CD8-positive, alpha-beta memory T cell (primary cell): ENCODE measurements at regions not wholly inside any gene's neighbourhood (a gene's known extent, or its start where the extent isn't known, plus 50 kb on each side); places are given as distances from the start of the nearest gene placed in this dataset.

Experiments used
- CTCF ChIA-PET: fragments of 350-600 bp; sonication (Branson Sonifier 250); formaldehyde crosslinking; loops from one replicate; lab custom pipeline; 2021; ENCODE audit warnings: antibody characterized with exemption; lab: Charles Lee
- POLR2A ChIA-PET: fragments of 350-600 bp; sonication (Branson Sonifier 250); formaldehyde crosslinking; loops from one replicate; lab custom pipeline; 2021; ENCODE audit warnings: antibody characterized with exemption; lab: Charles Lee
- DNase-seq, 5 donors: peaks; one replicate each; pipeline versions ENCODE4 v3.0.0 to v3.0.0-alpha.2; 2020 to 2022; ENCODE audit warnings: mixed read lengths in 1 of 5
- H3K27ac ChIP-seq: one replicate; pipeline ENCODE4 v1.7.0; 2013; ENCODE audit warnings: low read depth, mild to moderate bottlenecking, low read length, moderate library complexity
- H3K27me3 ChIP-seq: 2 replicates; pipeline ENCODE4 v1.7.0; 2013; ENCODE audit warnings: low read length, mild to moderate bottlenecking; ENCODE audit not compliant: insufficient read depth, poor library complexity, severe bottlenecking
- H3K36me3 ChIP-seq: 2 replicates; pipeline ENCODE4 v1.7.0; 2013; ENCODE audit warnings: mild to moderate bottlenecking, low read length, moderate library complexity; ENCODE audit not compliant: insufficient read depth
- H3K4me1 ChIP-seq: 2 replicates; pipeline ENCODE4 v1.7.0; 2013; ENCODE audit warnings: mild to moderate bottlenecking, low read length, moderate library complexity; ENCODE audit not compliant: insufficient read depth
- H3K4me3 ChIP-seq: 2 replicates; pipeline ENCODE4 v1.7.0; 2013; ENCODE audit warnings: mild to moderate bottlenecking, low read length
- H3K9me3 ChIP-seq: 2 replicates; pipeline ENCODE4 v1.7.0; 2013; ENCODE audit warnings: mild to moderate bottlenecking, low read length
- H3K27ac Mint-ChIP-seq, 8 donors: one replicate each; pipeline ENCODE4 v1.8.0; 2020 to 2021; ENCODE audit warnings: mixed read lengths in 8 of 8, mild to moderate bottlenecking in 6 of 8, inconsistent platforms in 3 of 8, moderate library complexity in 3 of 8
- H3K27me3 Mint-ChIP-seq, 2 donors: one replicate each; pipeline ENCODE4 v1.8.0; 2020 to 2021; ENCODE audit warnings: mixed read lengths in 2 of 2, mild to moderate bottlenecking in 1 of 2, moderate library complexity in 1 of 2
- H3K36me3 Mint-ChIP-seq, 3 donors: one replicate each; pipeline ENCODE4 v1.8.0; 2020 to 2021; ENCODE audit warnings: mixed read lengths in 3 of 3, inconsistent platforms in 1 of 3, mild to moderate bottlenecking in 1 of 3
- H3K4me1 Mint-ChIP-seq, 3 donors: one replicate each; pipeline ENCODE4 v1.8.0; 2020 to 2021; ENCODE audit warnings: mixed read lengths in 3 of 3, inconsistent platforms in 1 of 3, mild to moderate bottlenecking in 1 of 3
- H3K4me3 Mint-ChIP-seq, 7 donors: one replicate each; pipeline ENCODE4 v1.8.0; 2020 to 2021; ENCODE audit warnings: mixed read lengths in 7 of 7, mild to moderate bottlenecking in 6 of 7, moderate library complexity in 4 of 7, inconsistent platforms in 2 of 7
- H3K9me3 Mint-ChIP-seq, 5 donors: one replicate each; pipeline ENCODE4 v1.8.0; 2020 to 2022; ENCODE audit warnings: mixed read lengths in 5 of 5, mild to moderate bottlenecking in 3 of 5, moderate library complexity in 2 of 5, inconsistent platforms in 1 of 5

DNA sequence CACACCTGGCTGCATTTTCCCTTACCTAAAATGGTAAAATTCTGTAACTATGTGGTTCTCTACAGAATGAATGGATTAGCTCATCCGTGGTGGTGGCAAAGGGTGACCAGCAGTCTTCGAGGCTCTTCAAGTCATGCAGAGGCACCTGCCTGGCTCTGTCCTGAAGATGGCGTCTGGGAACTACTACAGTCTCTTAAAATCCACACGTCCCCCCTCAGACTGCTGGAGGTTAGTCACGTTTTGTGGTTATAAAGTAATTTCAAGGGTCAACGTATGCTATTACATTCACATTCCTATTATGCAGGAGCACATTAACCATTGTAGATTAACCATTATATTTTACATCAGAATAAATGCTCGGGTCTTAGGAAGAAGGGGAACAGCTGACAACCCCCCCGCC is 616.7 kb downstream of the GALR1 start:
- H3K36me3 Mint-ChIP-seq, result no peaks in the 10 kb centered on the region

DNA sequence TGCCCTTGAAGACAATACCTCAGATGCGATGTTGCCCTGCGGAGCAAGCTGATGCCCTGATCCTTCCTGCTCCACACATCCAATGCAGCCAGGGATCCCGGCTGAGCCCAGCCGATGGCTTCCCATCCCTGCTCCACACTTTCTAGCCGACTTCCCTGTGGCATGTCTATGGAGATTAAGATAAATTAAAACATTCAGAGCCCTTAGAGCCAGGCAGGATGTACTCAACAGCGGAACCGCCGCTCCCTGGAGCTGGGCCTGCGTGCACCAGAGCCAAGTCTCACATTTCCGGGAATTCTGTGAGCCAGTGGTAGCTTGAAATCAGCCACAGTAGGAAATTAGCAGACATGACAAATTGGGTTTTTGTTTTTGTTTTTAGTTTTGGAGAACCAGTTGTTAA is 620.6 kb downstream of the GALR1 start:
- Mint-ChIP-seq H3K36me3 (no peaks in the 10 kb centered on the region), H3K9me3 (no peaks in the 10 kb centered on the region), H3K27ac (no peak overlapping the region), H3K4me3 (no peak overlapping the region), H3K27me3 (peaks cover 9 to 12% of the 10 kb centered on the region in 2 donors), H3K4me1 (no peaks in the 10 kb centered on the region)
- ChIA-PET CTCF (no interaction called here), POLR2A (no interaction called here)
- Histone ChIP-seq H3K27ac (no peak overlapping the region), H3K9me3 (no peaks in the 10 kb centered on the region), H3K27me3 (no peaks in the 10 kb centered on the region), H3K4me3 (no peak overlapping the region), H3K36me3 (no peaks in the 10 kb centered on the region), H3K4me1 (no peaks in the 10 kb centered on the region)
- DNase-seq, result no peak

More for the DNA sequence above, 616.7 kb downstream of the GALR1 start:
- no peak overlapping the region for H3K27ac Mint-ChIP-seq
- Histone ChIP-seq H3K27ac (no peak overlapping the region), H3K36me3 (no peaks in the 10 kb centered on the region), H3K4me1 (no peaks in the 10 kb centered on the region), H3K4me3 (no peak overlapping the region), H3K27me3 (no peaks in the 10 kb centered on the region), H3K9me3 (no peaks in the 10 kb centered on the region)
- H3K4me3 Mint-ChIP-seq, result no peak overlapping the region
- no peak for DNase-seq
- peaks cover 7 to 9% of the 10 kb centered on the region in 2 donors for H3K27me3 Mint-ChIP-seq
- POLR2A ChIA-PET, result no interaction called here
- H3K4me1 Mint-ChIP-seq, result no peaks in the 10 kb centered on the region
- CTCF ChIA-PET, result no interaction called here
- H3K9me3 Mint-ChIP-seq, result no peaks in the 10 kb centered on the region

DNA sequence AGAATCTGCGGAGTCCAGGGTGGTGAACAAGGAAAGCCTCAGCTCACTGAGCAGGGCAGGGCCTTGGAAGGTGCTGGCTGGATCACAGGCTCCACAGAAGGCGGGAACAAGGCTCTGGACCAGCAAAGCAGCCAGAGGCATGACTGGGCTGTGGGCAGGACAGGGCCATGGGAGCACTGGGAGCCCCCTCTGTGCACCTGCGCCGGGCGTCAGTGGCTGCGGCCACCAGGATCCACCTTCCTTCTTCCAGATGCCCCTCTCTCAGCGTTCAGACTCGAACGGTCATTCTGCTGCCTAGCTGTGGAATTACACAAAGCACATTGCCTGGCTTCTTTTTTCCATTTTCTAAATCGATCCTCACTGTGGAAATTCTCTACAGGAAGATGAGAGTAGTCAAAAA is 621.2 kb downstream of the GALR1 start:
- H3K4me1 ChIP-seq, result no peaks in the 10 kb centered on the region
- no peak for DNase-seq
- no peak overlapping the region for H3K27ac Mint-ChIP-seq
- no peak overlapping the region for H3K4me3 ChIP-seq
- CTCF ChIA-PET, result no interaction called here
- peaks cover 9 to 17% of the 10 kb centered on the region in 2 donors for H3K27me3 Mint-ChIP-seq
- H3K36me3 Mint-ChIP-seq, result no peaks in the 10 kb centered on the region
- H3K9me3 Mint-ChIP-seq, result no peaks in the 10 kb centered on the region
- no peak overlapping the region for H3K27ac ChIP-seq
- no peaks in the 10 kb centered on the region for H3K4me1 Mint-ChIP-seq
- no peaks in the 10 kb centered on the region for H3K36me3 ChIP-seq
- POLR2A ChIA-PET, result no interaction called here
- H3K4me3 Mint-ChIP-seq, result no peak overlapping the region
- H3K27me3 ChIP-seq, result no peaks in the 10 kb centered on the region
- no peaks in the 10 kb centered on the region for H3K9me3 ChIP-seq

DNA sequence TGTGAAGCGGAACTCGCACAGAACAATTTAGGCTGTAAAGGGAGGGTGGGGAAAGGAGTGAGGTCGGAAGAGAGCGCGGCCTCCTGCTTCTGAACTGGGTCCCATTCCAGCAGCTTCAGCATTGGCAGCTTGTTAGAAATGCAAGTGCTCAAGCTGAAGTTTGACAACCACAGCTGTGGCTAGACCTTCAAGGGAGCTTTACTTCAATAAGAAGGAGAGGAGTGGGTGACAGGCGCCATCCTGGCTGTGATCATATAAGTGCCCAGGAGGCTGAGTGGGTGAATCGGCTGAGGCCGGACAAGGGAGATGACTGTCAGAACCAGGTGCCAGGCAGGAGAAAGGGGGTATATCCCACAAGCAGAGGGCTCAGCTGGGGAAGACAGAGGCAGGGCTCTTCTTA is 622.5 kb downstream of the GALR1 start:
- Histone ChIP-seq H3K4me1 (no peaks in the 10 kb centered on the region), H3K36me3 (no peaks in the 10 kb centered on the region), H3K4me3 (no peak overlapping the region), H3K9me3 (no peaks in the 10 kb centered on the region), H3K27me3 (no peaks in the 10 kb centered on the region), H3K27ac (no peak overlapping the region)
- Mint-ChIP-seq H3K27me3 (peaks cover 9 to 19% of the 10 kb centered on the region in 2 donors), H3K27ac (no peak overlapping the region), H3K9me3 (no peaks in the 10 kb centered on the region), H3K4me1 (no peaks in the 10 kb centered on the region), H3K4me3 (no peak overlapping the region), H3K36me3 (no peaks in the 10 kb centered on the region)
- CTCF ChIA-PET, result interaction anchor here (1.2 kb wide), 1 partner anchor 18 kb away, joined by 3 read pairs; no protein-coding TSS in a partner anchor
- POLR2A ChIA-PET, result no interaction called here
- no peak for DNase-seq

- no peak overlapping the region for H3K4me3 Mint-ChIP-seq
- peaks cover 2 to 13% of the 10 kb centered on the region in 2 donors for H3K27me3 Mint-ChIP-seq
Observed at GRCh38 chr18:77876319-77876865, 626.7 kb downstream of the GALR1 start.

DNA sequence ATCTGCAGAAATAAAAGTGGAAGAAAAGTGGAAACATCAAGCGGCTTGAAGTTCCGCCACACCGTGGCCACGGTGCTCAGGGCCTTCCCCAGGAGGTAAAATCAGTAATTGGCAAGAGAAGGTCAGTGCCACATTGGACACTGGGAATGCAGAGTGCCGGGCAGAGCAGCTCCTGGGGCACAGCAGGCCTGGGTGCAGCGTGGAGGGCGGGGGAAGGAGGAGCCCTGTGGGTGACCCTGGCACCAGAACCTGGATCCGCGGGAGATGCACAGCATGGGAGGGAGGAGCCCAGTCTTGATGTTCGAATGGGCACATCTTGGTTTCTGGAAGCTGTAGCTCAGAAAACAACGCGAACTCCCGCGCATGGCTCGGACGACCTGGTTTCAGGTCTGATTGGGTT is 630.2 kb downstream of the GALR1 start:
- CTCF ChIA-PET, result no interaction called here
- Mint-ChIP-seq H3K27ac (no peak overlapping the region), H3K27me3 (peaks cover 4 to 16% of the 10 kb centered on the region in 2 donors), H3K4me1 (no peaks in the 10 kb centered on the region), H3K36me3 (no peaks in the 10 kb centered on the region), H3K4me3 (no peak overlapping the region), H3K9me3 (peaks cover 0 to 2% (median 0%) of the 10 kb centered on the region in 5 donors)
- Histone ChIP-seq H3K9me3 (no peaks in the 10 kb centered on the region), H3K4me3 (no peak overlapping the region), H3K4me1 (no peaks in the 10 kb centered on the region), H3K36me3 (no peaks in the 10 kb centered on the region), H3K27ac (no peak overlapping the region), H3K27me3 (no peaks in the 10 kb centered on the region)
- no peak for DNase-seq
- POLR2A ChIA-PET, result no interaction called here

More at GRCh38 chr18:77876319-77876865, 626.7 kb downstream of the GALR1 start:
- Histone ChIP-seq H3K4me3 (no peak overlapping the region), H3K36me3 (no peaks in the 10 kb centered on the region), H3K9me3 (no peaks in the 10 kb centered on the region), H3K4me1 (no peaks in the 10 kb centered on the region), H3K27me3 (no peaks in the 10 kb centered on the region), H3K27ac (no peak overlapping the region)
- Mint-ChIP-seq H3K36me3 (no peaks in the 10 kb centered on the region), H3K4me1 (no peaks in the 10 kb centered on the region), H3K9me3 (no peaks in the 10 kb centered on the region), H3K27ac (no peak overlapping the region)
- ChIA-PET CTCF (interaction anchor here (1.3 kb wide), 1 partner anchor 22 kb away, joined by 3 read pairs; no protein-coding TSS in a partner anchor), POLR2A (no interaction called here)
- DNase-seq, result no peak

- Mint-ChIP-seq H3K27ac (no peak overlapping the region), H3K4me3 (no peak overlapping the region), H3K36me3 (no peaks in the 10 kb centered on the region), H3K4me1 (no peaks in the 10 kb centered on the region), H3K27me3 (peaks cover 4 to 14% of the 10 kb centered on the region in 2 donors), H3K9me3 (peaks cover 0 to 2% (median 0%) of the 10 kb centered on the region in 5 donors)
- CTCF ChIA-PET, result no interaction called here
- Histone ChIP-seq H3K4me3 (no peak overlapping the region), H3K36me3 (no peaks in the 10 kb centered on the region), H3K9me3 (no peaks in the 10 kb centered on the region), H3K27me3 (no peaks in the 10 kb centered on the region), H3K27ac (no peak overlapping the region), H3K4me1 (no peaks in the 10 kb centered on the region)
- POLR2A ChIA-PET, result no interaction called here
- no peak for DNase-seq
Observed at GRCh38 chr18:77884454-77884853, 634.8 kb downstream of the GALR1 start.

- CTCF ChIA-PET, result no interaction called here
- H3K27ac Mint-ChIP-seq, result no peak overlapping the region
- no peaks in the 10 kb centered on the region for H3K4me1 ChIP-seq
- no peak overlapping the region for H3K27ac ChIP-seq
- peaks cover 0 to 2% (median 0%) of the 10 kb centered on the region in 5 donors for H3K9me3 Mint-ChIP-seq
- H3K36me3 ChIP-seq, result no peaks in the 10 kb centered on the region
- H3K27me3 Mint-ChIP-seq, result peaks cover 7 to 27% of the 10 kb centered on the region in 2 donors
- POLR2A ChIA-PET, result no interaction called here
- H3K27me3 ChIP-seq, result no peaks in the 10 kb centered on the region
- no peak overlapping the region for H3K4me3 Mint-ChIP-seq
- no peaks in the 10 kb centered on the region for H3K4me1 Mint-ChIP-seq
- DNase-seq, result no peak
- no peak overlapping the region for H3K4me3 ChIP-seq
- H3K36me3 Mint-ChIP-seq, result no peaks in the 10 kb centered on the region
- no peaks in the 10 kb centered on the region for H3K9me3 ChIP-seq
Observed at GRCh38 chr18:77894060-77894459, 644.4 kb downstream of the GALR1 start.
